Heart left ventricle (tissue), 16 donors: ENCODE measurements at regions not wholly inside any gene's neighbourhood (a gene's known extent, or its start where the extent isn't known, plus 50 kb on each side); places are given as distances from the start of the nearest gene placed in this dataset.

Experiments used
- ATAC-seq, 4 donors: fragments of 200-7000 bp; cut with Tn5 transposase; one replicate each; pipeline ENCODE4 v1.9.1; 2020 to 2022; ENCODE audit warnings: moderate library complexity in 4 of 4, mild to moderate bottlenecking in 3 of 4, moderate number of reproducible peaks in 1 of 4
- DNase-seq, 5 donors: peaks; one replicate each; pipeline ENCODE4 v3.0.0-alpha.2; 2020
- H3K27ac ChIP-seq, 12 donors: fragments of 200-600 bp; sonication (generic) in 4 of 12; one replicate each; pipeline versions ENCODE4 v1.5.0 to v1.8.0; 2016 to 2022; ENCODE audit warnings: mild to moderate bottlenecking in 2 of 12
- H3K27me3 ChIP-seq, 9 donors: fragments of 200-600 bp; sonication (generic) in 2 of 9; one replicate each; pipeline versions ENCODE4 v1.5.1 to v1.8.0; 2016 to 2022; ENCODE audit warnings: mild to moderate bottlenecking in 3 of 9
- H3K36me3 ChIP-seq, 9 donors: fragments of 200-600 bp; sonication (generic) in 2 of 9; one replicate each; pipeline versions ENCODE4 v1.5.0 to v1.8.0; 2018 to 2022; ENCODE audit warnings: mild to moderate bottlenecking in 2 of 9
- H3K4me1 ChIP-seq, 12 donors: fragments of 200-600 bp; sonication (generic) in 4 of 12; one replicate each; pipeline versions ENCODE4 v1.5.0 to v1.8.0; 2016 to 2022; ENCODE audit warnings: mild to moderate bottlenecking in 3 of 12
- H3K4me3 ChIP-seq, 12 donors: fragments of 200-600 bp; sonication (generic) in 4 of 12; one replicate each; pipeline versions ENCODE4 v1.5.0 to v1.8.0; 2017 to 2022; ENCODE audit warnings: mild to moderate bottlenecking in 9 of 12, moderate library complexity in 4 of 12
- H3K9me3 ChIP-seq, 12 donors: fragments of 200-600 bp; sonication (generic) in 4 of 12; one replicate each; pipeline versions ENCODE4 v1.5.0 to v1.8.0; 2016 to 2022; ENCODE audit warnings: mild to moderate bottlenecking in 1 of 12
- CTCF ChIP-seq, 12 donors: fragments of 200-600 bp; sonication (generic) in 4 of 12; IDR thresholded peaks; one replicate each; pipeline versions ENCODE4 v1.5.0 to v1.8.0; 2018 to 2022; ENCODE audit warnings: antibody characterized with exemption in 12 of 12, mild to moderate bottlenecking in 5 of 12
- POLR2A ChIP-seq, 2 donors: fragments of 450-650 bp; IDR thresholded peaks; one replicate each; pipeline ENCODE4 v1.6.1; 2017; ENCODE audit warnings: antibody characterized with exemption in 2 of 2, mild to moderate bottlenecking in 2 of 2, moderate library complexity in 2 of 2
- WGBS, 4 donors: extraction: QIAGEN DNeasy Blood & Tissue Kit in 2 of 4; methylation state at CpG; one replicate each; pipeline versions ENCODE4 v1.1.5 to v1.1.7; 2013 to 2018; 5-methylcytosine and 5-hydroxymethylcytosine counted together
- intact Hi-C, 10 donors: fragments of 100-400 bp; cut with DNase I; formaldehyde crosslinking; loops; one replicate each; pipeline versions ENCODE4 v1.11.1 to v1.14.2; 2022
- donor health status: ischemic (EF 13 %, LVEDD 7.1; RV severe dilation, severe dysfunction).
- donor health status: healthy with polysubstance abuse.
- donor health status: DM: no; HTN: yes; CAD: no.
- donor health status: DM: no; HTN: no; CAD: no.
- donor health status: ischemic (EF 25% LVEDD 6.9; RV normal size, moderate dysfunction).
- donor health status: ischemic (EF 25% LVEDD 5.7; RV mildly dilated, moderate dysfunction).
- donor health status: healthy.
- donor health status: DM: yes; HTN: yes; CAD: no.
- donor health status: ischemic (EF 35%, LVEDD 5.7; RV mildly dilated, moderate dysfunction).
- donor health status: nonischemic (EF 11% LVEDD 7.7; RV severe dilation, severe dysfunction).
- donor health status: DM: yes; HTN: yes; CAD: no.
- donor health status: PGD.
- donor health status: ischemic (EF 29% LVEDD 5.4; RV normal size, mild dysfunction).
- donor health status: nonischemic (EF 23%, LVEDD 6.1; RV moderate dilation, normal function).

- Histone ChIP-seq H3K27ac (no peak overlapping the region), H3K4me1 (peaks cover 0 to 4% (median 0%) of the 10 kb centered on the region in 12 donors), H3K36me3 (no peaks in the 10 kb centered on the region), H3K4me3 (no peak overlapping the region), H3K27me3 (no peaks in the 10 kb centered on the region), H3K9me3 (no peaks in the 10 kb centered on the region)
- 81 to 90% (median 87%) methylated on average over 1 of the region's 1 CpG for WGBS, 4 donors
- ATAC-seq (no peak), DNase-seq (no peak)
- intact Hi-C loops: no loop called here
- TF ChIP-seq POLR2A (IDR thresholded peaks at IDR 0.05): no peak
- TF ChIP-seq CTCF (IDR thresholded peaks at IDR 0.05): no peak
Measured at GRCh38 chr3:30248423-30248822, 358.0 kb upstream of the TGFBR2 start.

- no peaks in the 10 kb centered on the region for H3K27me3 ChIP-seq
- H3K27ac ChIP-seq: no peak overlapping the region
Measured at GRCh38 chr3:30252474-30252873, 353.9 kb upstream of the TGFBR2 start.

GRCh38 chr3:30253832-30254231, 352.6 kb upstream of the TGFBR2 start:
- Histone ChIP-seq H3K4me3 (no peak overlapping the region), H3K9me3 (no peaks in the 10 kb centered on the region), H3K27ac (no peak overlapping the region), H3K36me3 (no peaks in the 10 kb centered on the region), H3K27me3 (no peaks in the 10 kb centered on the region), H3K4me1 (peaks cover 0 to 4% (median 0%) of the 10 kb centered on the region in 12 donors)
- 88 to 96% (median 94%) methylated on average over 1 of the region's 1 CpG for WGBS, 4 donors
- intact Hi-C loops: no loop called here
- TF ChIP-seq POLR2A (IDR thresholded peaks at IDR 0.05) (no peak), CTCF (IDR thresholded peaks at IDR 0.05) (no peak)
- ATAC-seq (no peak), DNase-seq (no peak)

More at GRCh38 chr3:30252474-30252873, 353.9 kb upstream of the TGFBR2 start:
- DNase-seq: no peak
- no peak for TF ChIP-seq CTCF (IDR thresholded peaks at IDR 0.05)
- no peak for TF ChIP-seq POLR2A (IDR thresholded peaks at IDR 0.05)
- no peaks in the 10 kb centered on the region for H3K36me3 ChIP-seq
- no peak for ATAC-seq
- peaks cover 0 to 4% (median 0%) of the 10 kb centered on the region in 12 donors for H3K4me1 ChIP-seq
- H3K9me3 ChIP-seq: no peaks in the 10 kb centered on the region
- H3K4me3 ChIP-seq: no peak overlapping the region
- intact Hi-C loops: no loop called here

- WGBS, 4 donors: 73 to 87% (median 77%) methylated on average over 1 of the region's 1 CpG
- intact Hi-C loops: no loop called here
- ATAC-seq: no peak
Measured at GRCh38 chr3:30256474-30256873, 349.9 kb upstream of the TGFBR2 start.

More at GRCh38 chr3:30256474-30256873, 349.9 kb upstream of the TGFBR2 start:
- DNase-seq: no peak
- H3K9me3 ChIP-seq: no peaks in the 10 kb centered on the region
- no peak for TF ChIP-seq CTCF (IDR thresholded peaks at IDR 0.05)
- TF ChIP-seq POLR2A (IDR thresholded peaks at IDR 0.05): no peak
- H3K4me1 ChIP-seq: peaks cover 0 to 17% (median 0%) of the 10 kb centered on the region in 12 donors
- no peak overlapping the region for H3K27ac ChIP-seq
- no peak overlapping the region for H3K4me3 ChIP-seq
- no peaks in the 10 kb centered on the region for H3K36me3 ChIP-seq
- H3K27me3 ChIP-seq: no peaks in the 10 kb centered on the region
